ENCODE measurements at regions not wholly inside any gene's neighbourhood (a gene's known extent, or its start where the extent isn't known, plus 50 kb on each side); places are given as distances from the start of the nearest gene placed in this dataset.
A peak's percentile ranks its signal among the peaks of the same experiment; 100 is the strongest.

- no peak for DNase-seq (ENCODE audit: low spot score in 2 of 2, unreplicated experiment in 2 of 2)
These were observed 100.8 kb upstream of the OTUD4 start for GRCh38 chr4:145281224-145281623.

GRCh38 chr4:145280541-145280940 is 100.2 kb upstream of the OTUD4 start:
- Mint-ChIP-seq H3K36me3 (no peaks in the 10 kb centered on the region), H3K9me3 (no peaks in the 10 kb centered on the region), H3K4me3 (no peak overlapping the region), H3K27ac (no peak overlapping the region), H3K27me3 (ENCODE audit: low read depth) (no peaks in the 10 kb centered on the region), H3K4me1 (peaks cover 15% of the 10 kb centered on the region)
- DNase-seq (ENCODE audit: low spot score in 2 of 2, unreplicated experiment in 2 of 2) = no peak
- no peak for TF ChIP-seq CTCF (IDR thresholded peaks at IDR 0.05; ENCODE audit: unreplicated experiment)

More at GRCh38 chr4:145281224-145281623, 100.8 kb upstream of the OTUD4 start:
- H3K27ac Mint-ChIP-seq = no peak overlapping the region
- H3K36me3 Mint-ChIP-seq = no peaks in the 10 kb centered on the region
- TF ChIP-seq CTCF (IDR thresholded peaks at IDR 0.05; ENCODE audit: unreplicated experiment) = no peak
- H3K4me3 Mint-ChIP-seq = no peak overlapping the region
- peaks cover 15% of the 10 kb centered on the region for H3K4me1 Mint-ChIP-seq
- H3K9me3 Mint-ChIP-seq = no peaks in the 10 kb centered on the region
- no peaks in the 10 kb centered on the region for H3K27me3 Mint-ChIP-seq (ENCODE audit: low read depth)

GRCh38 chr4:145279122-145279960 is 99.0 kb upstream of the OTUD4 start:
- Mint-ChIP-seq H3K27ac (peak overlapping the region; percentile 12), H3K27me3 (ENCODE audit: low read depth) (no peaks in the 10 kb centered on the region), H3K9me3 (no peaks in the 10 kb centered on the region), H3K4me3 (no peak overlapping the region), H3K36me3 (no peaks in the 10 kb centered on the region), H3K4me1 (peaks cover 15% of the 10 kb centered on the region)
- no peak for DNase-seq (ENCODE audit: low spot score in 2 of 2, unreplicated experiment in 2 of 2)
- TF ChIP-seq CTCF (IDR thresholded peaks at IDR 0.05; ENCODE audit: unreplicated experiment) = no peak

- H3K27ac Mint-ChIP-seq = no peak overlapping the region
- no peak overlapping the region for H3K4me3 Mint-ChIP-seq
- DNase-seq (ENCODE audit: low spot score in 2 of 2, unreplicated experiment in 2 of 2) = no peak
- peaks cover 7% of the 10 kb centered on the region for H3K9me3 Mint-ChIP-seq
- no peak for TF ChIP-seq CTCF (IDR thresholded peaks at IDR 0.05; ENCODE audit: unreplicated experiment)
- H3K36me3 Mint-ChIP-seq = peaks cover 4% of the 10 kb centered on the region
- no peaks in the 10 kb centered on the region for H3K27me3 Mint-ChIP-seq (ENCODE audit: low read depth)
- H3K4me1 Mint-ChIP-seq = peaks cover 15% of the 10 kb centered on the region
These were observed 98.1 kb upstream of the OTUD4 start for GRCh38 chr4:145278341-145279121.

GRCh38 chr4:145277011-145277410 is 96.6 kb upstream of the OTUD4 start:
- TF ChIP-seq CTCF (IDR thresholded peaks at IDR 0.05; ENCODE audit: unreplicated experiment) = no peak

More at GRCh38 chr4:145277011-145277410, 96.6 kb upstream of the OTUD4 start:
- Mint-ChIP-seq H3K9me3 (peaks cover 12% of the 10 kb centered on the region), H3K4me3 (no peak overlapping the region), H3K27me3 (ENCODE audit: low read depth) (no peaks in the 10 kb centered on the region), H3K4me1 (peaks cover 15% of the 10 kb centered on the region), H3K27ac (no peak overlapping the region), H3K36me3 (peaks cover 4% of the 10 kb centered on the region)
- DNase-seq (ENCODE audit: low spot score in 2 of 2, unreplicated experiment in 2 of 2) = no peak
